Liver (tissue), 3 donors: ENCODE measurements at regions not wholly inside any gene's neighbourhood (a gene's known extent, or its start where the extent isn't known, plus 50 kb on each side); places are given as distances from the start of the nearest gene placed in this dataset.

Source experiments
- ATF3 ChIP-seq: IDR thresholded peaks from 2 replicates; pipeline ENCODE4 v1.6.1; 2016; ENCODE audit warnings: antibody characterized with exemption
- GABPA ChIP-seq, 2 donors: IDR thresholded peaks in 1 of 2; conservative IDR thresholded peaks in 1 of 2; 2 replicates each; pipeline ENCODE4 v1.6.1; 2016; ENCODE audit warnings: antibody characterized with exemption in 2 of 2, mild to moderate bottlenecking in 1 of 2, moderate library complexity in 1 of 2
- HNF4G ChIP-seq: IDR thresholded peaks from 2 replicates; pipeline ENCODE4 v1.6.1; 2016; ENCODE audit warnings: antibody characterized with exemption
- JUND ChIP-seq, 2 donors: IDR thresholded peaks; 2 replicates each; pipeline ENCODE4 v1.6.1; 2016; ENCODE audit warnings: antibody characterized with exemption in 2 of 2
- MAX ChIP-seq: IDR thresholded peaks from 2 replicates; pipeline ENCODE4 v1.6.1; 2016; ENCODE audit warnings: antibody characterized with exemption
- NR2F2 ChIP-seq: IDR thresholded peaks from 2 replicates; pipeline ENCODE4 v1.6.1; 2016; ENCODE audit warnings: antibody characterized with exemption
- RAD21 ChIP-seq, 2 donors: IDR thresholded peaks; 2 replicates each; pipeline ENCODE4 v1.6.1; 2016; ENCODE audit warnings: antibody characterized with exemption in 2 of 2, mild to moderate bottlenecking in 2 of 2
- REST ChIP-seq: IDR thresholded peaks from 2 replicates; pipeline ENCODE4 v1.6.1; 2016; ENCODE audit warnings: antibody characterized with exemption, mild to moderate bottlenecking
- RXRA ChIP-seq, 2 donors: IDR thresholded peaks; 2 replicates each; pipeline ENCODE4 v1.6.1; 2017 to 2018; ENCODE audit warnings: antibody characterized with exemption in 2 of 2, mild to moderate bottlenecking in 1 of 2
- SP1 ChIP-seq: IDR thresholded peaks from 2 replicates; pipeline ENCODE4 v1.6.1; 2018; ENCODE audit warnings: antibody characterized with exemption, mild to moderate bottlenecking
- TAF1 ChIP-seq: conservative IDR thresholded peaks from 2 replicates; pipeline ENCODE4 v1.6.1; 2016; ENCODE audit warnings: antibody characterized with exemption, mild to moderate bottlenecking
- YY1 ChIP-seq: IDR thresholded peaks from 2 replicates; pipeline ENCODE4 v1.6.1; 2016; ENCODE audit warnings: antibody characterized with exemption, mild to moderate bottlenecking
- TF ChIP-seq, protein P1 (sequence below): fragments of 150-350 bp; IDR thresholded peaks from 2 replicates; pipeline ENCODE4 v1.5.1; 2017; ENCODE audit warnings: improper control_type of control experiment, low read depth, low read length; ENCODE audit not compliant: missing input control
- TF ChIP-seq, protein P2 (sequence below): IDR thresholded peaks from 2 replicates; pipeline ENCODE4 v1.6.1; 2016; ENCODE audit warnings: antibody characterized with exemption
- donor health status: healthy.
- donor health status: healthy.

DNA sequence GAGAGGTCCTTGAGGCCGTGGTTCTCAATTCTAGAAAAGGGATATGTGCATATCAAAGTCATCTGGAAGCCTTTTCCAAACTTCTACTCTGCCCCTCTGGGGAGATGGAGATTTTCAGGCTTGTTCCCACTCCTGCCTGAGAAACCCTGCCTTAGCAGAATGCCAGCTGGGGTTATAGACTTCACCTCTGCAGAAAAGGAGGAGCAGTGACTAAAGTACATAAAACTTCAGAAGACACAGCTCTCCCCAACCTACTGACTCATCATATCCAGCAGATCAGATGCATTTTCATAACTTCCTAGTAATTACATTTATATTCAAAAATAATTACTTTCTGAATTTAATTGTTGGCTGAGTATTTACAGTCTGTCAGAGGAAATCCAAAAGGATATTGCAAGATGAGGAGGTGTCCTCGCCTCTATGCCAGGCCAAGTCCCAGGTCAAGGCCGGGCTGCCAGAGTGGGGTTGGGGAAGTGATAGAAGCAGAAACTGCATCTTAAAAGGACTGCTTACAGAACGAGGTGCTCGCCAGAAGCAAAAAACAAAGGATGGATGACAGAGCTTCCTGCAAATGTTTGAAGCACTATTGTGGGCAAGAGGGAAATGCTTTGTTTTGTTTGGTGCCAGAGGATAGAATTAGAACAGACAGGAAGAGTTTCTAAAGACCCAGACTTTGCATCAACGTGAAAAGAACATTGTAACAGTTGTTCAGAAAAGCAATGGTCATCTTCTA, 75.6 kb upstream of the APCDD1 start:
- TF ChIP-seq, protein P1, sequence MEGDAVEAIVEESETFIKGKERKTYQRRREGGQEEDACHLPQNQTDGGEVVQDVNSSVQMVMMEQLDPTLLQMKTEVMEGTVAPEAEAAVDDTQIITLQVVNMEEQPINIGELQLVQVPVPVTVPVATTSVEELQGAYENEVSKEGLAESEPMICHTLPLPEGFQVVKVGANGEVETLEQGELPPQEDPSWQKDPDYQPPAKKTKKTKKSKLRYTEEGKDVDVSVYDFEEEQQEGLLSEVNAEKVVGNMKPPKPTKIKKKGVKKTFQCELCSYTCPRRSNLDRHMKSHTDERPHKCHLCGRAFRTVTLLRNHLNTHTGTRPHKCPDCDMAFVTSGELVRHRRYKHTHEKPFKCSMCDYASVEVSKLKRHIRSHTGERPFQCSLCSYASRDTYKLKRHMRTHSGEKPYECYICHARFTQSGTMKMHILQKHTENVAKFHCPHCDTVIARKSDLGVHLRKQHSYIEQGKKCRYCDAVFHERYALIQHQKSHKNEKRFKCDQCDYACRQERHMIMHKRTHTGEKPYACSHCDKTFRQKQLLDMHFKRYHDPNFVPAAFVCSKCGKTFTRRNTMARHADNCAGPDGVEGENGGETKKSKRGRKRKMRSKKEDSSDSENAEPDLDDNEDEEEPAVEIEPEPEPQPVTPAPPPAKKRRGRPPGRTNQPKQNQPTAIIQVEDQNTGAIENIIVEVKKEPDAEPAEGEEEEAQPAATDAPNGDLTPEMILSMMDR, result no peak
- TF ChIP-seq TAF1 (no peak), MAX (no peak), RAD21 (IDR thresholded peaks at IDR 0.05) (no peak), GABPA (IDR thresholded peaks at IDR 0.05 in 1 of 2, conservative IDR thresholded peaks at IDR 0.05 in 1 of 2) (no peak), JUND (IDR thresholded peaks at IDR 0.05) (no peak), REST (no peak), RXRA (IDR thresholded peaks at IDR 0.05) (no peak), SP1 (no peak), YY1 (no peak), ATF3 (no peak), HNF4G (no peak), NR2F2 (no peak)
- TF ChIP-seq, protein P2, sequence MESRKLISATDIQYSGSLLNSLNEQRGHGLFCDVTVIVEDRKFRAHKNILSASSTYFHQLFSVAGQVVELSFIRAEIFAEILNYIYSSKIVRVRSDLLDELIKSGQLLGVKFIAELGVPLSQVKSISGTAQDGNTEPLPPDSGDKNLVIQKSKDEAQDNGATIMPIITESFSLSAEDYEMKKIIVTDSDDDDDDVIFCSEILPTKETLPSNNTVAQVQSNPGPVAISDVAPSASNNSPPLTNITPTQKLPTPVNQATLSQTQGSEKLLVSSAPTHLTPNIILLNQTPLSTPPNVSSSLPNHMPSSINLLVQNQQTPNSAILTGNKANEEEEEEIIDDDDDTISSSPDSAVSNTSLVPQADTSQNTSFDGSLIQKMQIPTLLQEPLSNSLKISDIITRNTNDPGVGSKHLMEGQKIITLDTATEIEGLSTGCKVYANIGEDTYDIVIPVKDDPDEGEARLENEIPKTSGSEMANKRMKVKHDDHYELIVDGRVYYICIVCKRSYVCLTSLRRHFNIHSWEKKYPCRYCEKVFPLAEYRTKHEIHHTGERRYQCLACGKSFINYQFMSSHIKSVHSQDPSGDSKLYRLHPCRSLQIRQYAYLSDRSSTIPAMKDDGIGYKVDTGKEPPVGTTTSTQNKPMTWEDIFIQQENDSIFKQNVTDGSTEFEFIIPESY, result no peak
